Middle frontal gyrus (tissue), 1 donor: ENCODE measurements at regions not wholly inside any gene's neighbourhood (a gene's known extent, or its start where the extent isn't known, plus 50 kb on each side); places are given as distances from the start of the nearest gene placed in this dataset.
"Not testable (repeated sequence)": the region's sequence is repeated elsewhere in the genome, so short reads cannot be mapped to it uniquely, and the experiment has no call there.

ENCODE experiments used
- DNase-seq: peaks from one replicate; pipeline ENCODE4 v3.0.0-alpha.2; 2015; ENCODE audit warnings: low spot score; ENCODE audit errors: extremely low spot score

- no peak for DNase-seq
Measured at GRCh38 chr6:85285934-85286333, 163.9 kb upstream of the NT5E start.

GRCh38 chr6:85285114-85285513 lies 164.8 kb upstream of the NT5E start:
- DNase-seq, result no peak

GRCh38 chr6:85283436-85283835 lies 166.4 kb upstream of the NT5E start:
- DNase-seq, result no peak

GRCh38 chr6:85278466-85279035 lies 171.3 kb upstream of the NT5E start:
- DNase-seq, result no peak

GRCh38 chr6:85276026-85276425 lies 173.9 kb upstream of the NT5E start:
- DNase-seq, result not testable (repeated sequence)

GRCh38 chr6:85275338-85275985 lies 174.4 kb upstream of the NT5E start:
- no peak for DNase-seq

GRCh38 chr6:85273870-85274269 lies 176.0 kb upstream of the NT5E start:
- DNase-seq, result no peak

- no peak for DNase-seq
Measured at GRCh38 chr6:85273046-85273445, 176.8 kb upstream of the NT5E start.

GRCh38 chr6:85272592-85272991 lies 177.3 kb upstream of the NT5E start:
- DNase-seq, result no peak

GRCh38 chr6:85262621-85263020 lies 187.3 kb upstream of the NT5E start:
- no peak for DNase-seq

GRCh38 chr6:85261271-85261670 lies 188.6 kb upstream of the NT5E start:
- no peak for DNase-seq

GRCh38 chr6:85255661-85256060 lies 194.2 kb upstream of the NT5E start:
- DNase-seq, result no peak

- no peak for DNase-seq
Measured at GRCh38 chr6:85252552-85252951, 197.3 kb upstream of the NT5E start.

GRCh38 chr6:85252085-85252484 lies 197.8 kb upstream of the NT5E start:
- DNase-seq, result no peak

- no peak for DNase-seq
Measured at GRCh38 chr6:85251300-85251699, 198.6 kb upstream of the NT5E start.

GRCh38 chr6:85250586-85251220 lies 199.2 kb upstream of the NT5E start:
- no peak for DNase-seq

- DNase-seq, result no peak
Measured at GRCh38 chr6:85245004-85245403, 204.9 kb upstream of the NT5E start.

- no peak for DNase-seq
Measured at GRCh38 chr6:85241498-85242052, 208.3 kb upstream of the NT5E start.

GRCh38 chr6:85240787-85241385 lies 209.0 kb upstream of the NT5E start:
- DNase-seq, result no peak

- DNase-seq, result no peak
Measured at GRCh38 chr6:85237478-85237877, 212.4 kb upstream of the NT5E start.

- no peak for DNase-seq
Measured at GRCh38 chr6:85236636-85237035, 213.2 kb upstream of the NT5E start.

GRCh38 chr6:85227345-85227744 lies 222.5 kb upstream of the NT5E start:
- not testable (repeated sequence) for DNase-seq
